ENCODE measurements at regions not wholly inside any gene's neighbourhood (a gene's known extent, or its start where the extent isn't known, plus 50 kb on each side); places are given as distances from the start of the nearest gene placed in this dataset.

DNA sequence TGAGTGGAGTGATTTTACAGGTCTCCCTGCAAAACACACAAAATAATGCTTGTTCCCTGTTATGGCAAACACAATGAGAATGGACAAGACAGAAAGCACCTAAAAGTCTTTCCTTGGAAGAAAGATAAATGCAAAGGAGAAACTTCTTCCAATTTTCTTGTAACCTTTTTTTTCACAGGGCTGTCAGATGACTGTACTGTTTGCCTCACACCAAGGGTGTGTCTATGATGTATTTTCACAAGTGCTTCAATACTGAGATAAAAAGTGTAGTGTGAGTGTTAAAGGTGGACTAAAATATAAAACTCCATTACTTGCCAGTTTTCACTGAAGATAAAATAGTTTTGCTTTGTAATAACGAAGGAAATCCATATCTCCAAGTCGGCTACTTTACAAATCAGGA is 194.5 kb downstream of the CENPW start:
- H3K4me3 ChIP-seq = no peak overlapping the region
- H3K36me3 ChIP-seq = no peaks in the 10 kb centered on the region
- no peaks in the 10 kb centered on the region for H3K27me3 ChIP-seq
- DNase-seq (ENCODE audit: low read depth in 1 of 2, low spot score in 1 of 2) = no peak
- H3K4me1 ChIP-seq (ENCODE audit: low read depth) = peaks cover 10% of the 10 kb centered on the region
- no peak overlapping the region for H3K27ac ChIP-seq
- TF ChIP-seq, protein P1, sequence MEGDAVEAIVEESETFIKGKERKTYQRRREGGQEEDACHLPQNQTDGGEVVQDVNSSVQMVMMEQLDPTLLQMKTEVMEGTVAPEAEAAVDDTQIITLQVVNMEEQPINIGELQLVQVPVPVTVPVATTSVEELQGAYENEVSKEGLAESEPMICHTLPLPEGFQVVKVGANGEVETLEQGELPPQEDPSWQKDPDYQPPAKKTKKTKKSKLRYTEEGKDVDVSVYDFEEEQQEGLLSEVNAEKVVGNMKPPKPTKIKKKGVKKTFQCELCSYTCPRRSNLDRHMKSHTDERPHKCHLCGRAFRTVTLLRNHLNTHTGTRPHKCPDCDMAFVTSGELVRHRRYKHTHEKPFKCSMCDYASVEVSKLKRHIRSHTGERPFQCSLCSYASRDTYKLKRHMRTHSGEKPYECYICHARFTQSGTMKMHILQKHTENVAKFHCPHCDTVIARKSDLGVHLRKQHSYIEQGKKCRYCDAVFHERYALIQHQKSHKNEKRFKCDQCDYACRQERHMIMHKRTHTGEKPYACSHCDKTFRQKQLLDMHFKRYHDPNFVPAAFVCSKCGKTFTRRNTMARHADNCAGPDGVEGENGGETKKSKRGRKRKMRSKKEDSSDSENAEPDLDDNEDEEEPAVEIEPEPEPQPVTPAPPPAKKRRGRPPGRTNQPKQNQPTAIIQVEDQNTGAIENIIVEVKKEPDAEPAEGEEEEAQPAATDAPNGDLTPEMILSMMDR (IDR thresholded peaks at IDR 0.05; ENCODE audit: low read depth, low read length) = no peak
- H3K9me3 ChIP-seq (ENCODE audit: low read depth) = no peaks in the 10 kb centered on the region

GRCh38 chr6:126535138-126535537 is 195.2 kb downstream of the CENPW start:
- Histone ChIP-seq H3K27me3 (no peaks in the 10 kb centered on the region), H3K36me3 (no peaks in the 10 kb centered on the region), H3K9me3 (ENCODE audit: low read depth) (no peaks in the 10 kb centered on the region), H3K27ac (no peak overlapping the region), H3K4me1 (ENCODE audit: low read depth) (peaks cover 6% of the 10 kb centered on the region), H3K4me3 (no peak overlapping the region)
- DNase-seq (ENCODE audit: low read depth in 1 of 2, low spot score in 1 of 2) = no peak
- TF ChIP-seq, protein P1 (IDR thresholded peaks at IDR 0.05; ENCODE audit: low read depth, low read length) = no peak

DNA sequence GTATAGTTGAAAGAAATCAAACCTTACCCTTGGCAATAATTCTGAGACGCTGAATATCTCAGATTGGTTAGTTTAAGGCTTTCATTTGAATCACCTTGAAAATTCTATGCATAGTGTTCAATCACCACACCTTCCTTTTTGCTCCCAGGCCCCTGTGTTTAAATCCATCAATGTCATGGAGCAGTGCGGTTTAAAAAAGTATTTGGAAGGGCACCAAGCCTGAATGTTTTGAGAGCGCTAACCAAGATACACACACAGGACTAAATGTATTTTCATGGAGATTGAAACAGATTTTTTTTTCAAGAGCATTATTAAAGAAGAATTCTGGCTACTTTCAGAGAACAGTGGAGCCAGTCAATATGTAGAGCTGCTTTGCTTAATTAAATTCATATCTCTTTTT is 195.7 kb downstream of the CENPW start:
- H3K27ac ChIP-seq = no peak overlapping the region
- peaks cover 6% of the 10 kb centered on the region for H3K4me1 ChIP-seq (ENCODE audit: low read depth)
- no peaks in the 10 kb centered on the region for H3K9me3 ChIP-seq (ENCODE audit: low read depth)
- H3K36me3 ChIP-seq = no peaks in the 10 kb centered on the region
- TF ChIP-seq, protein P1 (IDR thresholded peaks at IDR 0.05; ENCODE audit: low read depth, low read length) = no peak
- no peaks in the 10 kb centered on the region for H3K27me3 ChIP-seq
- H3K4me3 ChIP-seq = no peak overlapping the region
- peak in 1 of 2 donors; percentile 21 for DNase-seq (ENCODE audit: low read depth in 1 of 2, low spot score in 1 of 2)

DNA sequence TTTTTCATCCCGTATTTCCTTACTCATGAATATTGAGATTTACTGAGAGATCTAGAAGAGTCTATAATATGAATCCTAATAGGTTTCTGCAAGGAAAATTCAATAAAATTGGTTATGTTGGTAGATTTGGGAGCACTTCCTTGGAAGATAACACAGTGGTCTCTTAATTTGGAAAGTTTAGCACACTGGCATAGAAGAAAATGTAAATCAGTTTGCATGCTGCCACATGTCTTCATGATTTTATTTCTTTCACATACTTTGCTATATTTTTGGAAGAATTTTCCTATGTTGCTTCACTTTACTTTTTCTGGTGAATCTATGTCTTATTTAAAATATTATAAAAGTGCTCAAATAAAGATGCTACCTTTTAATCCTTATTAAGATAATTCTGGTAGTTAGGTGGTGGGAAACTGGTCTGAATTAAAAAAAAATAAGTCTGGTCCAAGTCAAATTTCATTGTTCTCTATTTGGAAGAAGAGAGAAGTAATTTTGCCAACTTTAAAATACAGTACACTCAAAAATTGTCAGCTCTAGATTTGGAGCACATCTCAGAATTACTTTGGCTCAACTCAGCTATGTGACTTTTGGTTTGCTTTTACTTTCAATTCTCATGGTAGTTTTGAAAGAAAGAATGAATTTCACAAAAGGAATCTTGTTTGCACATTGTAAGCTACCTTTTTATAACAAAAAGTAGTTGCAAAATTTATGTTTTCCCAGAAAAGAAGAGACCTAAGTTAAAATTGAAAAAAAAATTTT is 197.3 kb downstream of the CENPW start:
- DNase-seq (ENCODE audit: low read depth in 1 of 2, low spot score in 1 of 2) = no peak
- TF ChIP-seq, protein P1 (IDR thresholded peaks at IDR 0.05; ENCODE audit: low read depth, low read length) = no peak
- Histone ChIP-seq H3K27me3 (no peaks in the 10 kb centered on the region), H3K27ac (no peak overlapping the region), H3K9me3 (ENCODE audit: low read depth) (no peaks in the 10 kb centered on the region), H3K4me3 (no peak overlapping the region), H3K4me1 (ENCODE audit: low read depth) (peaks cover 6% of the 10 kb centered on the region), H3K36me3 (no peaks in the 10 kb centered on the region)

DNA sequence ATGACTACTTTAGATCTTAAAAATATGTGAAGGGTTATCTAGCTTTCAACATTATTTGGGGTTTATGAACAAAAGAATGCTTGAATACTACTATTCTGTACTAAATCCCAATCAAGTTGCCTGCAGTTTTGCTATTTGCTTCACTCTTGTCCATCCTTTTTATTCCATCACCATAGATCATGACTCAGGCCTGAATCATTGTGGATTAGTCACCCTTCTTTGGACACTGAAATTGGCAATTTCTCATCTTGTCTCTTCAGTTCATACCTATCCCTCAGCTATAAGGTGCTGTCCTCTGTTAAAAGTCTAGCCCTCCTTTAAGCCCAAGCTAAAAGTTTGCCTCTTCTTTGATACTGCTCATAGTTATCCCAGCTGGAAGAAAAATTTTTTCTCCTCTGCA is 199.1 kb downstream of the CENPW start:
- H3K27ac ChIP-seq = no peak overlapping the region
- no peaks in the 10 kb centered on the region for H3K36me3 ChIP-seq
- H3K27me3 ChIP-seq = no peaks in the 10 kb centered on the region
- no peak overlapping the region for H3K4me3 ChIP-seq
- TF ChIP-seq, protein P1 (IDR thresholded peaks at IDR 0.05; ENCODE audit: low read depth, low read length) = no peak
- peak in 1 of 2 donors; percentile 37 for DNase-seq (ENCODE audit: low read depth in 1 of 2, low spot score in 1 of 2)
- peaks cover 6% of the 10 kb centered on the region for H3K4me1 ChIP-seq (ENCODE audit: low read depth)
- no peaks in the 10 kb centered on the region for H3K9me3 ChIP-seq (ENCODE audit: low read depth)

All from cardiac muscle cell (in vitro differentiated cells and primary cell).